ENCODE measurements at regions not wholly inside any gene's neighbourhood (a gene's known extent, or its start where the extent isn't known, plus 50 kb on each side); places are given as distances from the start of the nearest gene placed in this dataset.

- Histone ChIP-seq H3K79me2 (replicated peaks; ENCODE audit: insufficient read depth, low read length) (no peaks in the 10 kb centered on the region), H3K9me3 (ENCODE audit: low read length) (no peaks in the 10 kb centered on the region), H3K27me3 (ENCODE audit: insufficient read depth, low read depth, low read length) (no peaks in the 10 kb centered on the region), H3K4me2 (ENCODE audit: low read length) (no peak overlapping the region), H3K36me3 (ENCODE audit: insufficient read depth, low read length) (no peaks in the 10 kb centered on the region), H2AFZ (ENCODE audit: low read depth, low read length) (no peak overlapping the region), H3F3A (ENCODE audit: insufficient read depth, low read length, poor library complexity, severe bottlenecking) (no peaks in the 10 kb centered on the region), H4K20me1 (ENCODE audit: insufficient read depth) (no peaks in the 10 kb centered on the region), H3K9me2 (ENCODE audit: insufficient read depth, low read length) (no peaks in the 10 kb centered on the region), H3K27ac (ENCODE audit: low read length) (no peak overlapping the region), H3K9ac (ENCODE audit: low read length) (no peak overlapping the region), H3K4me3 (ENCODE audit: low read length) (no peak overlapping the region)
- TF ChIP-seq SMC3 (conservative IDR thresholded peaks at IDR 0.05; ENCODE audit: poor library complexity) (no peak), TAF1 (IDR thresholded peaks at IDR 0.05; ENCODE audit: low read depth) (no peak), EZH2 (IDR thresholded peaks at IDR 0.05; ENCODE audit: borderline replicate concordance, insufficient read depth, low read length, poor library complexity, severe bottlenecking) (no peak), EP300 (conservative IDR thresholded peaks at IDR 0.05; ENCODE audit: poor library complexity, severe bottlenecking) (no peak), MXI1 (conservative IDR thresholded peaks at IDR 0.05; ENCODE audit: poor library complexity, severe bottlenecking) (no peak), CTCF (IDR thresholded peaks at IDR 0.05; ENCODE audit: poor library complexity, severe bottlenecking) (no peak), RAD21 (conservative IDR thresholded peaks at IDR 0.05) (no peak), POLR2AphosphoS5 (IDR thresholded peaks at IDR 0.05) (no peak), REST (IDR thresholded peaks at IDR 0.05; ENCODE audit: borderline replicate concordance) (no peak)
Measured at GRCh38 chr15:91716536-91716935, 137.0 kb upstream of the SLCO3A1 start.

GRCh38 chr15:91717811-91718210, 135.7 kb upstream of the SLCO3A1 start:
- Histone ChIP-seq H3F3A (ENCODE audit: insufficient read depth, low read length, poor library complexity, severe bottlenecking) (no peaks in the 10 kb centered on the region), H3K27ac (ENCODE audit: low read length) (no peak overlapping the region)

More at GRCh38 chr15:91717811-91718210, 135.7 kb upstream of the SLCO3A1 start:
- H3K9me2 ChIP-seq (ENCODE audit: insufficient read depth, low read length): no peaks in the 10 kb centered on the region
- H4K20me1 ChIP-seq (ENCODE audit: insufficient read depth): no peaks in the 10 kb centered on the region
- no peaks in the 10 kb centered on the region for H3K27me3 ChIP-seq (ENCODE audit: insufficient read depth, low read depth, low read length)
- H3K79me2 ChIP-seq (replicated peaks; ENCODE audit: insufficient read depth, low read length): no peaks in the 10 kb centered on the region
- TF ChIP-seq CTCF (IDR thresholded peaks at IDR 0.05; ENCODE audit: poor library complexity, severe bottlenecking): no peak
- TF ChIP-seq EZH2 (IDR thresholded peaks at IDR 0.05; ENCODE audit: borderline replicate concordance, insufficient read depth, low read length, poor library complexity, severe bottlenecking): no peak
- TF ChIP-seq POLR2AphosphoS5 (IDR thresholded peaks at IDR 0.05): no peak
- no peak for TF ChIP-seq MXI1 (conservative IDR thresholded peaks at IDR 0.05; ENCODE audit: poor library complexity, severe bottlenecking)
- no peak for TF ChIP-seq RAD21 (conservative IDR thresholded peaks at IDR 0.05)
- TF ChIP-seq TAF1 (IDR thresholded peaks at IDR 0.05; ENCODE audit: low read depth): no peak
- TF ChIP-seq EP300 (conservative IDR thresholded peaks at IDR 0.05; ENCODE audit: poor library complexity, severe bottlenecking): no peak
- TF ChIP-seq SMC3 (conservative IDR thresholded peaks at IDR 0.05; ENCODE audit: poor library complexity): no peak
- TF ChIP-seq REST (IDR thresholded peaks at IDR 0.05; ENCODE audit: borderline replicate concordance): no peak
- no peaks in the 10 kb centered on the region for H3K36me3 ChIP-seq (ENCODE audit: insufficient read depth, low read length)
- no peak overlapping the region for H3K4me3 ChIP-seq (ENCODE audit: low read length)
- H2AFZ ChIP-seq (ENCODE audit: low read depth, low read length): no peak overlapping the region
- H3K4me2 ChIP-seq (ENCODE audit: low read length): no peak overlapping the region
- no peaks in the 10 kb centered on the region for H3K9me3 ChIP-seq (ENCODE audit: low read length)
- no peak overlapping the region for H3K9ac ChIP-seq (ENCODE audit: low read length)
